ENCODE measurements at regions not wholly inside any gene's neighbourhood (a gene's known extent, or its start where the extent isn't known, plus 50 kb on each side); places are given as distances from the start of the nearest gene placed in this dataset.
"Not testable (repeated sequence)": the region's sequence is repeated elsewhere in the genome, so short reads cannot be mapped to it uniquely, and the experiment has no call there.

DNA sequence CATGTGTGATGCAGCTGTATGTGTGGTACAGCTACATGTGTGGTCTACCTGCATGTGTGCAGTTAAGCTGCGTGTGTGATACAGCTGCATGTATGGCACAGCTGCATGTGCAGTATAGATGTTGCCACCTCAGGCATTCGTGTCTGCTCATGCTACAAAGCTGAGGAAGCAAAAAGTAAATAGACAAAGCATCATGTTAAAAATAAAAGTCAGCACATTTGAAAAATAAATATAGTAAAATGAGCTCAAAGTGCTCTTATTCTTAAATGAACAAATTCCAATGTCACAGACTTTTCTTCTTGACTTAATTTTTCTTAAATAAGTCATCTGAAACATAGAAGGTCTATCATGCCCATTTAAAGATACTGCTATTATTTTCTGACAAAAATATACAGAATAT lies 519.3 kb upstream of the SOX11 start:
- H3K4me1 ChIP-seq (ENCODE audit: control insufficient read depth, insufficient read depth, low read length, poor library complexity, severe bottlenecking), result no peaks in the 10 kb centered on the region
- H3K4me3 ChIP-seq (ENCODE audit: extremely low read depth, insufficient read depth, low read length, poor library complexity, severe bottlenecking), result no peak overlapping the region
- H3K9me3 ChIP-seq (ENCODE audit: control insufficient read depth, low read length), result no peaks in the 10 kb centered on the region
- WGBS, 2 experiments (ENCODE audit: insufficient coverage in 2 of 2), result 78 to 100% methylated on average over 1 of the region's 2 CpGs
- H3K36me3 ChIP-seq (ENCODE audit: control insufficient read depth, insufficient read depth, low read length), result no peaks in the 10 kb centered on the region
- no peak overlapping the region for H3K27ac ChIP-seq (ENCODE audit: low read depth, low read length, severe bottlenecking)

DNA sequence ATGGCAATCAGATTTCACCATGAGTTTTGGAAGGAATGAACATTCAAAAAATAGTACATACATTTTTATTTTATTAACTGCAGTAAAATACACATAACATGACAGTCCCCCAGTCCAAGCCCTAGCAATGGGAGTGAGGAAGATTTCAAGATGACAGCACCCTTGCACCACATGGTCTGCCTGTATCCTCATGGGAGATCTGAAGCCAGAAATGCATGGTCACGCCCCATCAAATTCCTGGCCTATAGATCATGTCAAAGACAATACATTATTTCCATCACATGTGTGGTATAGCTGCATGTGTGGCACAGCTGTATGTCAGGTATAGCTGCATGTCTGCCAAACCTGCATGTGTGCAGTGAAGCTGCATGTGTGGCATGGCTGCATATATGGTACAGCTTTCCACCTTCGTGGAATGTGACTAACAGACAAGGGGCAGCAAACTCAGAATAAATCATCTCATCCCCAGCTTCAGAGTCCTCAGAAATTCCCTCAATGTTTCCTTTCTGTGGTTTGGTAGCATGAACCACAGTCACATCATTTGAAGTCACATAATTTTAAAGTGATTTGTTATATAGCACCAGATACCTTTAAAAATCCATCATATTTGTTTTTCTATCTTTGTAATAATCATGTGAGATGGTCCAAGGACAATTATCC lies 518.2 kb upstream of the SOX11 start:
- Histone ChIP-seq H3K4me3 (ENCODE audit: extremely low read depth, insufficient read depth, low read length, poor library complexity, severe bottlenecking) (no peak overlapping the region), H3K9me3 (ENCODE audit: control insufficient read depth, low read length) (no peaks in the 10 kb centered on the region), H3K4me1 (ENCODE audit: control insufficient read depth, insufficient read depth, low read length, poor library complexity, severe bottlenecking) (no peaks in the 10 kb centered on the region), H3K27ac (ENCODE audit: low read depth, low read length, severe bottlenecking) (no peak overlapping the region), H3K36me3 (ENCODE audit: control insufficient read depth, insufficient read depth, low read length) (no peaks in the 10 kb centered on the region)
- no CpG with 5 or more reads among the region's 2 CpGs for WGBS, 2 experiments (ENCODE audit: insufficient coverage in 2 of 2)

DNA sequence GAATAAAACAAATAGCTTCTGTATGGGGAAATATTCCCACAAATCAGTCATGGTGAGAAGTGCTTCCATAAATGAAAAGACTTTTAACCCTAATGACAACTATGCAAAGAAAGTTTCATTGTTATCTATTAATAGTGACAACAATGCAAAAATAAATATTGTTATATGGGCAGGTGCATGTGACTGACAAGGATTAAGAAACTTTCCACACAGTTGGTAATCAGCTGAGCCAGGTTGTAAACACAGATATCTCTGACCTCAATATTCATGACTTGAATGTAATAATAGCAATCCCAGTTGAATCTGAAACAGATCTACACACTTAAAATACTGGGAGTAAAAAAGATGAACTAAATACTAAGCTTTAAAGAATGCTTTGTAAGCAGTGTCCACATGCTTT lies 517.0 kb upstream of the SOX11 start:
- Histone ChIP-seq H3K4me1 (ENCODE audit: control insufficient read depth, insufficient read depth, low read length, poor library complexity, severe bottlenecking) (no peaks in the 10 kb centered on the region), H3K9me3 (ENCODE audit: control insufficient read depth, low read length) (no peaks in the 10 kb centered on the region), H3K27ac (ENCODE audit: low read depth, low read length, severe bottlenecking) (no peak overlapping the region), H3K36me3 (ENCODE audit: control insufficient read depth, insufficient read depth, low read length) (no peaks in the 10 kb centered on the region), H3K4me3 (ENCODE audit: extremely low read depth, insufficient read depth, low read length, poor library complexity, severe bottlenecking) (no peak overlapping the region)

DNA sequence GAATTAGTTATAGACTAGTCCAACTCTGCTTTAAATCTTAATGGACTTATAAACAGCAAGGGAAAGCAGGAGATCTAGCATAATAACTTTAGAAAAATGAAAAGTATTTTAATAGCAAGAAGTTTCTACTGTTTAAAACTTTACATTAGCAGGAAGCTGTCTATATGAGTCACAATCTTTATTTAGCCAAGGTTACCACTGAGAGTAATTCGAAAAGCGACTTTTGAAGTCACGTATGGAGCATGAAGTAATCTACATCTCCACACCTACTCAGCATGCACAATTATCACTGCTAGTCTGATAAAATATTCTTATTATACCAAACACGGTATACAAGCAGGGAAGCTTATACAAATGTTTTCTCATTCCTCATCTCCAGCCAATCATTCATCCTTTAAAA lies 515.4 kb upstream of the SOX11 start:
- Histone ChIP-seq H3K27ac (ENCODE audit: low read depth, low read length, severe bottlenecking) (no peak overlapping the region), H3K36me3 (ENCODE audit: control insufficient read depth, insufficient read depth, low read length) (no peaks in the 10 kb centered on the region), H3K4me3 (ENCODE audit: extremely low read depth, insufficient read depth, low read length, poor library complexity, severe bottlenecking) (no peak overlapping the region), H3K9me3 (ENCODE audit: control insufficient read depth, low read length) (no peaks in the 10 kb centered on the region), H3K4me1 (ENCODE audit: control insufficient read depth, insufficient read depth, low read length, poor library complexity, severe bottlenecking) (no peaks in the 10 kb centered on the region)
- WGBS, 2 experiments (ENCODE audit: insufficient coverage in 2 of 2), result 83 to 95% methylated on average over 2 to 4 of the region's 4 CpGs

DNA sequence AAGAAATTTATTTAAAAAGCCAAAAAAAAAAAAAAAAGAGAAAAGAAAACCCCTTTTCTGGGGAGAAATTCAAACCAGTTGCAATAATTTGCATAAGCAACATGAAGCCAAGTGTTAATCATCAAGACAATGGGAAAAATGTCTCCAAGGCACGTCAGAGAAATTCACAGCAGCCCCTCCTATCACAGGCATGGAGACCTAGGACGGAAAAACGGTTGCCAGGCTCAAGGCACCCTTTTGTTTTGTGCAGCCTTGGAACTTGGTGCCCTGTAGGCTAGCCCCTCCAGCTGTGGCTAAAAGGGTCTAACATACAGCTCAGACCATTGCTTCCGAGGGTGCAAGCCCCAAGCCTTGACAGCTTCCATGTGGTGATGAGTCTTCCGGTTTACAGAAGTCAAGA lies 509.2 kb upstream of the SOX11 start:
- H3K4me1 ChIP-seq (ENCODE audit: control insufficient read depth, insufficient read depth, low read length, poor library complexity, severe bottlenecking), result no peaks in the 10 kb centered on the region
- no peak overlapping the region for H3K4me3 ChIP-seq (ENCODE audit: extremely low read depth, insufficient read depth, low read length, poor library complexity, severe bottlenecking)
- H3K27ac ChIP-seq (ENCODE audit: low read depth, low read length, severe bottlenecking), result no peak overlapping the region
- H3K36me3 ChIP-seq (ENCODE audit: control insufficient read depth, insufficient read depth, low read length), result no peaks in the 10 kb centered on the region
- 77 to 82% methylated on average over 5 of the region's 5 CpGs for WGBS, 2 experiments (ENCODE audit: insufficient coverage in 2 of 2)
- no peaks in the 10 kb centered on the region for H3K9me3 ChIP-seq (ENCODE audit: control insufficient read depth, low read length)

DNA sequence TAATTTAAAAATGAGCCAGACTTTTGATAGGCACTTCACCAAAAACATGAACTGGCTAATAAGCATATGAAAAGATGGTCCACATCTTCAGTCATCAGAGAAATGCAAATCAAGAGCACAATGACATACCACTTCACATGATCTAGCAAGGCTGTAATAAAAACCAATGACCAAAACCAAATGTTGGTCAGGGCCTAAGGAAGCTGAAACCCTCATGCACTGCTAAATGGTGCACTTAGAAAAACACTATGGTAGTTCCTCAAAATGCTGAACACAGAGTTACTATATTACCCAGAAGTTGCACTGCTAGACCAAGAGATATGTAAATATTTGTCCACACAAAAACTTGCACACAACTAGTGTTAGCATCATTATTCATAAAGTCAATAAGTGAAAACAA lies 504.9 kb upstream of the SOX11 start:
- Histone ChIP-seq H3K4me3 (ENCODE audit: extremely low read depth, insufficient read depth, low read length, poor library complexity, severe bottlenecking) (no peak overlapping the region), H3K36me3 (ENCODE audit: control insufficient read depth, insufficient read depth, low read length) (no peaks in the 10 kb centered on the region), H3K9me3 (ENCODE audit: control insufficient read depth, low read length) (no peaks in the 10 kb centered on the region), H3K27ac (ENCODE audit: low read depth, low read length, severe bottlenecking) (no peak overlapping the region), H3K4me1 (ENCODE audit: control insufficient read depth, insufficient read depth, low read length, poor library complexity, severe bottlenecking) (peaks cover 4% of the 10 kb centered on the region)

DNA sequence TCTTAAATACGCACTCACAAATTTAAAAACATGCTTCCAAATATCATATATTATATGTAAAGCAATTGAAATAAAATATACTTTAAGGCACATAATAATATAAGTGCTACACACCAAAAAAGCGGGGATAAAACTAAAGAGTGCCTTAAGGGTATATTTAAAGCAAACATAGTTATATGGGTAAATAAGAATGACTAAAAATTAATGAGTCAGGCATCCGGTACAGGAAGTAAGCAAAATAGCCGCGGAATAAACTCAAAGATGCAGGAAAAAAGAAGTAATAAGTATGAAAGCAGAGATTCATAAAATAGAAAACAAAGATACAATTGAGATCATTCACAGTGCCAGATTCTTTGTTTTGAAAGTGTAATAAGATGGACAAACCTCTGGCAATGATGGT lies 503.5 kb upstream of the SOX11 start:
- Histone ChIP-seq H3K4me1 (ENCODE audit: control insufficient read depth, insufficient read depth, low read length, poor library complexity, severe bottlenecking) (peaks cover 4% of the 10 kb centered on the region), H3K36me3 (ENCODE audit: control insufficient read depth, insufficient read depth, low read length) (no peaks in the 10 kb centered on the region), H3K9me3 (ENCODE audit: control insufficient read depth, low read length) (no peaks in the 10 kb centered on the region), H3K4me3 (ENCODE audit: extremely low read depth, insufficient read depth, low read length, poor library complexity, severe bottlenecking) (no peak overlapping the region), H3K27ac (ENCODE audit: low read depth, low read length, severe bottlenecking) (no peak overlapping the region)
- WGBS, 2 experiments (ENCODE audit: insufficient coverage in 2 of 2), result no CpG with 5 or more reads among the region's 5 CpGs

DNA sequence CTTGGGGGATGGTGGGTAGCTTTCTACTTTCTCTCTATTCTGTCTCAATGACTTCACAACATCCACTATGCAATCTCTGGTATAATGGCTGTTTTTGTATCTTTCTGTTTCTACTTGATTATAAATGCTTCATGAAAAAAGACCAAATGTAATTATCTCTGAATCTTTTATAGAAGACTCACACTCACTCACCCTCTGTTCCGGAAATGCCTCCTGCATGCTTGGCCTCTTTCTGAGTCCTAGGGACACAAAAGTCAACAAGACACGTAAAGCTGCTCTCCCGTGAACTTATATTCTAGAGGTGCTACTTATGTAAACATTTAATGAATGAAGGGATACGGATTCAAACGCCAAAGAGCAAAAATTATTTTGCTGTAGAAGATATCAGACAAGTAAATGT lies 502.2 kb upstream of the SOX11 start:
- Histone ChIP-seq H3K27ac (ENCODE audit: low read depth, low read length, severe bottlenecking) (no peak overlapping the region), H3K4me3 (ENCODE audit: extremely low read depth, insufficient read depth, low read length, poor library complexity, severe bottlenecking) (no peak overlapping the region), H3K4me1 (ENCODE audit: control insufficient read depth, insufficient read depth, low read length, poor library complexity, severe bottlenecking) (peaks cover 4% of the 10 kb centered on the region), H3K9me3 (ENCODE audit: control insufficient read depth, low read length) (no peaks in the 10 kb centered on the region), H3K36me3 (ENCODE audit: control insufficient read depth, insufficient read depth, low read length) (no peaks in the 10 kb centered on the region)
- WGBS, 2 experiments (ENCODE audit: insufficient coverage in 2 of 2), result 80 to 100% methylated on average over 1 of the region's 5 CpGs

DNA sequence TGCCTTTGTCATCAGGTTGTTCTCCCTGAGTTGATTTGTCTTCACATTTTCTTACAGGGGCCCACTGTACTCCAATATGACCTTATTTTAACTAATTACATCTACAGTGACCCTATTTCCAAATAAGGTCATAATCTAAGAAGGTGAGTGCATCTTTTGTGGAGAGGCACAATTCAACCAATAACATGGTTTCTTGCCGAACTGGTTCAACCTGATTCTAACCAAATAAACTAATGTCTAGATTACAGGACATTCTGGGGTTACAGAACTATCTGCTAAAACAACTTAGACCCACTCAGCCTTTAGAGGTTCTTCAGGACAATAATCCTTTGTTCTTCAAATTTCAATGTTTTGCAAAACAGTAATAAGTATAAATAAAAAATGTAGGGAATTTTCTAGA lies 496.5 kb upstream of the SOX11 start:
- 100% methylated on average over 1 of the region's 1 CpG; no CpG with 5 or more reads in 1 of the 2 experiments for WGBS, 2 experiments (ENCODE audit: insufficient coverage in 2 of 2)

DNA sequence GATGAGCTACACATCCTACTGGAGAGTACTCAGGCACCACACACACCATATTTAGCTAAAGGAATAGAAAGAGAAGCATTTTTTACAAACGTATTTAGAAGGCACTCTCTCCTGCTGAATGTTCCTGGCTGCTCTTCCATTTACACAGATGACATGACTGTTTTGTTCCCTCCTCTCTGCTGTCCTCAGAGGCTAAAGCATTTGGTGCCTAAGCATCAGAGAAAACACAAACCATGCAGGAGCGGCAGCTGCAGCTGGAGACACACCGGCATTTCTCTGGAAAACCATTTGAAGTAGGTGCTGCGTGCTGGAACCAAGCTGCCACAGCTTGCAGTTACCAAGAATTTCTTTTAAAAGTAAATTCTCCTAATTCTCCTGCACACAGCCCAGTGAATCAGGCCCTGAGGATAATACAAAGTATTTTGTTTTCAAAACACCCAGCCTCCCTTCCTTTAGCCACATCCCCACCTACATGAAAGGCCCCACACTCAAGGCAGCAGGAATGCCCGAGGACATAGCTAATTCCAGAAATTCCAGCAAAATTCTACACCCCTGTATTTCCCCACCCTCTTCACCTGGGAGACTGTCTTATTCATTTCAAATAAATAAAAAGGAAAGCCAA lies 488.9 kb upstream of the SOX11 start:
- 68 to 76% methylated on average over 4 to 5 of the region's 5 CpGs for WGBS, 2 experiments (ENCODE audit: insufficient coverage in 2 of 2)
- Histone ChIP-seq H3K4me3 (ENCODE audit: extremely low read depth, insufficient read depth, low read length, poor library complexity, severe bottlenecking) (no peak overlapping the region), H3K4me1 (ENCODE audit: control insufficient read depth, insufficient read depth, low read length, poor library complexity, severe bottlenecking) (peaks cover 15% of the 10 kb centered on the region), H3K36me3 (ENCODE audit: control insufficient read depth, insufficient read depth, low read length) (no peaks in the 10 kb centered on the region), H3K9me3 (ENCODE audit: control insufficient read depth, low read length) (no peaks in the 10 kb centered on the region), H3K27ac (ENCODE audit: low read depth, low read length, severe bottlenecking) (no peak overlapping the region)

More for the DNA sequence above, 496.5 kb upstream of the SOX11 start:
- H3K4me3 ChIP-seq (ENCODE audit: extremely low read depth, insufficient read depth, low read length, poor library complexity, severe bottlenecking), result no peak overlapping the region
- no peaks in the 10 kb centered on the region for H3K36me3 ChIP-seq (ENCODE audit: control insufficient read depth, insufficient read depth, low read length)
- no peaks in the 10 kb centered on the region for H3K4me1 ChIP-seq (ENCODE audit: control insufficient read depth, insufficient read depth, low read length, poor library complexity, severe bottlenecking)
- no peak overlapping the region for H3K27ac ChIP-seq (ENCODE audit: low read depth, low read length, severe bottlenecking)
- H3K9me3 ChIP-seq (ENCODE audit: control insufficient read depth, low read length), result no peaks in the 10 kb centered on the region

DNA sequence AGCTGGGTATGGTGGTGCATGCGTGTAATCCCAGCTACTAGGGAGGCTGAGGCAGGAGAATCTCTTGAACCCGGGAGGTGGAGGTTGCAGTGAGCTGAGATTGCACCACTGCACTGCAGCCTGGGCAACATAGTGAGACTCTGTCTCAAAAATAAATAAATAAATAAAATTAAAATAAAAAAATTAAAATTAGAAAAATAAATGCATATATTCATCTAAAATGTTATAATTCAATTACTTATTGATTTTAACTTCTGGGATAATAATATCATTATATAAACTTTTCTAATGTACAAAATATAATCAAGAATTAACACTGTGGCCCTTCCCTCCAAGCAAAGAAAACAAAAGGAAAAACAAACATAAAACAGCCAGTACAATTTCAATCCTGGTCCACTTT lies 485.4 kb upstream of the SOX11 start:
- not testable (repeated sequence) for H3K36me3 ChIP-seq (ENCODE audit: control insufficient read depth, insufficient read depth, low read length); H3K27ac ChIP-seq (ENCODE audit: low read depth, low read length, severe bottlenecking); H3K4me3 ChIP-seq (ENCODE audit: extremely low read depth, insufficient read depth, low read length, poor library complexity, severe bottlenecking); H3K9me3 ChIP-seq (ENCODE audit: control insufficient read depth, low read length)
- peaks cover 15% of the 10 kb centered on the region for H3K4me1 ChIP-seq (ENCODE audit: control insufficient read depth, insufficient read depth, low read length, poor library complexity, severe bottlenecking)
- 100% methylated on average over 2 of the region's 2 CpGs; no CpG with 5 or more reads in 1 of the 2 experiments for WGBS, 2 experiments (ENCODE audit: insufficient coverage in 2 of 2)
